GM23338 (cell line): ENCODE measurements at regions not wholly inside any gene's neighbourhood (a gene's known extent, or its start where the extent isn't known, plus 50 kb on each side); places are given as distances from the start of the nearest gene placed in this dataset.

Experiments
- ATAC-seq: fragments of 200-7000 bp; cut with Tn5 transposase; 3 replicates; pipeline ENCODE4 v1.9.1; 2020
- DNase-seq: peaks from one replicate; pipeline ENCODE4 v3.0.0-alpha.2; 2015; ENCODE audit warnings: low spot score
- H2AFZ ChIP-seq: fragments of 200-600 bp; sonication (generic); 2 replicates; pipeline ENCODE4 v1.8.0; 2016; ENCODE audit warnings: antibody characterized with exemption, mild to moderate bottlenecking, moderate library complexity
- H3F3A ChIP-seq: fragments of 200-600 bp; sonication (generic); replicated peaks from 2 replicates; pipeline ENCODE4 v1.8.0; 2017; ENCODE audit warnings: antibody characterized with exemption, mixed run types, low read depth
- H3K27ac ChIP-seq: fragments of 200-600 bp; sonication (generic); 2 replicates; pipeline ENCODE4 v1.6.1; 2016; ENCODE audit warnings: low read depth
- H3K27me3 ChIP-seq: fragments of 200-600 bp; sonication (generic); 2 replicates; pipeline ENCODE4 v1.8.0; 2016; ENCODE audit warnings: mild to moderate bottlenecking, mixed run types, moderate library complexity; ENCODE audit not compliant: insufficient read depth
- H3K36me3 ChIP-seq: fragments of 200-600 bp; sonication (generic); 2 replicates; pipeline ENCODE4 v1.8.0; 2016; ENCODE audit warnings: mild to moderate bottlenecking; ENCODE audit not compliant: insufficient read depth
- H3K4me1 ChIP-seq: fragments of 200-600 bp; sonication (generic); 2 replicates; pipeline ENCODE4 v1.8.0; 2016; ENCODE audit warnings: mild to moderate bottlenecking, moderate library complexity; ENCODE audit not compliant: insufficient read depth
- H3K4me2 ChIP-seq: fragments of 200-600 bp; sonication (generic); 2 replicates; pipeline ENCODE4 v1.7.1; 2017; ENCODE audit warnings: mixed run types
- H3K4me3 ChIP-seq: fragments of 200-600 bp; sonication (generic); 2 replicates; pipeline ENCODE4 v1.6.1; 2016; ENCODE audit warnings: mixed run types
- H3K79me2 ChIP-seq: fragments of 200-600 bp; sonication (generic); replicated peaks from 2 replicates; pipeline ENCODE4 v1.8.0; 2017; ENCODE audit warnings: mild to moderate bottlenecking; ENCODE audit not compliant: insufficient read depth
- H3K9me2 ChIP-seq: fragments of 200-600 bp; sonication (generic); 2 replicates; pipeline ENCODE4 v1.8.0; 2017; ENCODE audit not compliant: insufficient read depth
- H4K20me1 ChIP-seq: fragments of 200-600 bp; sonication (generic); replicated peaks from 2 replicates; pipeline ENCODE4 v1.8.0; 2017; ENCODE audit warnings: mild to moderate bottlenecking; ENCODE audit not compliant: insufficient read depth
- H3K27ac Mint-ChIP-seq: 2 replicates; pipeline ENCODE4 v1.8.0; 2020; ENCODE audit warnings: inconsistent platforms, mild to moderate bottlenecking, moderate library complexity, mixed read lengths
- H3K27me3 Mint-ChIP-seq: 3 replicates; pipeline ENCODE4 v1.8.0; 2022; ENCODE audit warnings: low read depth, mild to moderate bottlenecking, moderate library complexity, mixed read lengths, inconsistent platforms; ENCODE audit not compliant: insufficient read depth, poor library complexity
- H3K36me3 Mint-ChIP-seq: 3 replicates; pipeline ENCODE4 v1.8.0; 2021; ENCODE audit warnings: low read depth, mild to moderate bottlenecking, inconsistent platforms, moderate library complexity, mixed read lengths
- H3K4me1 Mint-ChIP-seq: 3 replicates; pipeline ENCODE4 v1.8.0; 2020; ENCODE audit warnings: mild to moderate bottlenecking, inconsistent platforms, mixed read lengths
- H3K4me3 Mint-ChIP-seq: 3 replicates; pipeline ENCODE4 v1.8.0; 2021; ENCODE audit warnings: moderate library complexity, mild to moderate bottlenecking, inconsistent platforms, mixed read lengths
- H3K9me3 Mint-ChIP-seq: 3 replicates; pipeline ENCODE4 v1.8.0; 2020; ENCODE audit warnings: moderate library complexity, mild to moderate bottlenecking, inconsistent platforms, mixed read lengths
- CTCF ChIP-seq, 2 experiments: fragments of 200-600 bp in 1 of 2; sonication (generic) in 1 of 2; conservative IDR thresholded peaks; 2 replicates each; pipeline versions ENCODE4 v1.5.1 to v1.6.1; 2016 to 2017; ENCODE audit warnings: antibody characterized with exemption in 2 of 2, low read depth in 2 of 2, mild to moderate bottlenecking in 2 of 2, moderate library complexity in 1 of 2
- JUNB ChIP-seq: IDR thresholded peaks from one replicate; pipeline ENCODE4 v1.6.1; 2016; ENCODE audit warnings: antibody characterized with exemption; ENCODE audit not compliant: unreplicated experiment
- NANOG ChIP-seq: IDR thresholded peaks from 2 replicates; pipeline ENCODE4 v1.6.1; 2016; ENCODE audit warnings: antibody characterized with exemption, borderline replicate concordance
- POLR2AphosphoS5 ChIP-seq: IDR thresholded peaks from 2 replicates; pipeline ENCODE4 v1.6.1; 2016; ENCODE audit warnings: antibody characterized with exemption, low read depth
- REST ChIP-seq: IDR thresholded peaks from one replicate; pipeline ENCODE4 v1.6.1; 2018; ENCODE audit warnings: antibody characterized with exemption; ENCODE audit not compliant: unreplicated experiment
- STAT1 ChIP-seq: IDR thresholded peaks from one replicate; pipeline ENCODE4 v1.6.1; 2016; ENCODE audit warnings: antibody characterized with exemption; ENCODE audit not compliant: unreplicated experiment
- ZNF331 ChIP-seq: fragments of 250-450 bp; sonication (Bioruptor Pico); IDR thresholded peaks from 2 replicates; pipeline ENCODE4 v1.5.0; 2020; ENCODE audit warnings: low read depth, mild to moderate bottlenecking, moderate library complexity

- no peaks in the 10 kb centered on the region; the same call in 1 of the 3 replicates for H3K9me3 Mint-ChIP-seq
- no peaks in the 10 kb centered on the region for H3K4me1 Mint-ChIP-seq
- H3K27ac Mint-ChIP-seq = no peak overlapping the region
- Histone ChIP-seq H3K36me3 (no peaks in the 10 kb centered on the region), H4K20me1 (no peaks in the 10 kb centered on the region), H3K27ac (no peak overlapping the region), H2AFZ (peak overlapping the region; percentile 63; the same call in 1 of the 2 replicates), H3K9me2 (no peaks in the 10 kb centered on the region), H3K4me1 (no peaks in the 10 kb centered on the region), H3K27me3 (no peaks in the 10 kb centered on the region), H3K4me2 (no peak overlapping the region), H3K79me2 (no peaks in the 10 kb centered on the region), H3K4me3 (no peak overlapping the region), H3F3A (no peaks in the 10 kb centered on the region)
- ATAC-seq = no peak
- DNase-seq = no peak
- H3K36me3 Mint-ChIP-seq = no peaks in the 10 kb centered on the region
- no peak for TF ChIP-seq ZNF331 (CRISPR knock-in tag)
- TF ChIP-seq NANOG = no peak
- TF ChIP-seq REST = no peak
- no peak for TF ChIP-seq CTCF (conservative IDR thresholded peaks at IDR 0.05; ENCODE audit: low read depth in 2 of 2)
- TF ChIP-seq POLR2AphosphoS5 = no peak
- TF ChIP-seq STAT1 = no peak
- H3K4me3 Mint-ChIP-seq = no peak overlapping the region
- peaks cover 2% of the 10 kb centered on the region for H3K27me3 Mint-ChIP-seq
Measured at GRCh38 chr4:56741595-56741994, 60.5 kb upstream of the HOPX start.

GRCh38 chr4:56739066-56739777 lies 58.1 kb upstream of the HOPX start:
- DNase-seq (no peak), ATAC-seq (no peak)
- Mint-ChIP-seq H3K36me3 (no peaks in the 10 kb centered on the region), H3K9me3 (no peaks in the 10 kb centered on the region; the same call in 1 of the 3 replicates), H3K27ac (no peak overlapping the region), H3K27me3 (peaks cover 2% of the 10 kb centered on the region), H3K4me1 (no peaks in the 10 kb centered on the region), H3K4me3 (no peak overlapping the region)
- H4K20me1 ChIP-seq = no peaks in the 10 kb centered on the region
- no peaks in the 10 kb centered on the region for H3K79me2 ChIP-seq
- no peaks in the 10 kb centered on the region for H3F3A ChIP-seq
- no peaks in the 10 kb centered on the region for H3K36me3 ChIP-seq
- no peak overlapping the region for H3K4me3 ChIP-seq
- no peaks in the 10 kb centered on the region for H3K4me1 ChIP-seq
- H3K9me2 ChIP-seq = no peaks in the 10 kb centered on the region
- H3K27ac ChIP-seq = no peak overlapping the region
- H3K27me3 ChIP-seq = no peaks in the 10 kb centered on the region
- no peak overlapping the region for H2AFZ ChIP-seq
- no peak overlapping the region for H3K4me2 ChIP-seq
- TF ChIP-seq NANOG (no peak), ZNF331 (CRISPR knock-in tag) (no peak), REST (no peak), JUNB (no peak), CTCF (conservative IDR thresholded peaks at IDR 0.05; ENCODE audit: low read depth in 2 of 2) (no peak)
